ENCODE measurements at regions not wholly inside any gene's neighbourhood (a gene's known extent, or its start where the extent isn't known, plus 50 kb on each side); places are given as distances from the start of the nearest gene placed in this dataset.

GRCh38 chr21:27171707-27172106 lies 204.8 kb upstream of the ADAMTS5 start:
- no peak for TF ChIP-seq CTCF (IDR thresholded peaks at IDR 0.05; ENCODE audit: insufficient read depth, missing control alignments)
- FAIRE-seq = no peak
- DNase-seq (ENCODE audit: insufficient read length, low spot score) = no peak

- FAIRE-seq (no peak), DNase-seq (ENCODE audit: insufficient read length, low spot score) (no peak)
- TF ChIP-seq CTCF (IDR thresholded peaks at IDR 0.05; ENCODE audit: insufficient read depth, missing control alignments) = no peak
Observed at GRCh38 chr21:27168084-27168483, 201.2 kb upstream of the ADAMTS5 start.

- no peak for TF ChIP-seq CTCF (IDR thresholded peaks at IDR 0.05; ENCODE audit: insufficient read depth, missing control alignments)
- DNase-seq (ENCODE audit: insufficient read length, low spot score) (no peak), FAIRE-seq (no peak)
Observed at GRCh38 chr21:27164208-27165177, 197.6 kb upstream of the ADAMTS5 start.

- no peak for TF ChIP-seq CTCF (IDR thresholded peaks at IDR 0.05; ENCODE audit: insufficient read depth, missing control alignments)
- DNase-seq (ENCODE audit: insufficient read length, low spot score) (no peak), FAIRE-seq (no peak)
Observed at GRCh38 chr21:27158967-27159366, 192.1 kb upstream of the ADAMTS5 start.

- no peak for FAIRE-seq
- no peak for DNase-seq (ENCODE audit: insufficient read length, low spot score)
- no peak for TF ChIP-seq CTCF (IDR thresholded peaks at IDR 0.05; ENCODE audit: insufficient read depth, missing control alignments)
Observed at GRCh38 chr21:27157097-27157496, 190.2 kb upstream of the ADAMTS5 start.

GRCh38 chr21:27156666-27157065 lies 189.8 kb upstream of the ADAMTS5 start:
- FAIRE-seq (no peak), DNase-seq (ENCODE audit: insufficient read length, low spot score) (no peak)
- TF ChIP-seq CTCF (IDR thresholded peaks at IDR 0.05; ENCODE audit: insufficient read depth, missing control alignments) = no peak

- no peak for DNase-seq (ENCODE audit: insufficient read length, low spot score)
- FAIRE-seq = no peak
- no peak for TF ChIP-seq CTCF (IDR thresholded peaks at IDR 0.05; ENCODE audit: insufficient read depth, missing control alignments)
Observed at GRCh38 chr21:27155130-27155500, 188.2 kb upstream of the ADAMTS5 start.

Measured in D721Med (cell line).